Astrocyte of the spinal cord (primary cell): ENCODE measurements at regions not wholly inside any gene's neighbourhood (a gene's known extent, or its start where the extent isn't known, plus 50 kb on each side); places are given as distances from the start of the nearest gene placed in this dataset.

Experiments used
- DNase-seq: peaks from one replicate; pipeline ENCODE4 v3.0.0; 2011; ENCODE audit warnings: low read depth, low spot score
- H3K4me3 ChIP-seq: 2 replicates; pipeline ENCODE4 v1.5.1; 2011; ENCODE audit warnings: low read depth, mild to moderate bottlenecking, low read length, moderate library complexity
- CTCF ChIP-seq: IDR thresholded peaks from 2 replicates; pipeline ENCODE4 v1.5.1; 2012; ENCODE audit warnings: low read depth, mild to moderate bottlenecking, low read length, inconsistent platforms
- in situ Hi-C: cut with HindIII; loops from 2 replicates; pipeline ENCODE4 v1.10.0; 2017; ENCODE audit warnings: low sequenced_read_pairs

GRCh38 chr5:87829217-87829551, 416.5 kb upstream of the CCNH start:
- TF ChIP-seq CTCF: no peak
- in situ Hi-C loops: no loop called here
- DNase-seq: peak; percentile 93
- no peak overlapping the region for H3K4me3 ChIP-seq

- TF ChIP-seq CTCF: no peak
These were observed 416.0 kb upstream of the CCNH start for GRCh38 chr5:87828545-87829216.

GRCh38 chr5:87827539-87827938, 414.8 kb upstream of the CCNH start:
- no peak overlapping the region for H3K4me3 ChIP-seq
- in situ Hi-C loops: no loop called here
- DNase-seq: peak; percentile 68
- TF ChIP-seq CTCF: no peak

More at GRCh38 chr5:87828545-87829216, 416.0 kb upstream of the CCNH start:
- no peak for DNase-seq
- in situ Hi-C loops: no loop called here
- H3K4me3 ChIP-seq: no peak overlapping the region

GRCh38 chr5:87826507-87826906, 413.8 kb upstream of the CCNH start:
- H3K4me3 ChIP-seq: no peak overlapping the region
- no peak for TF ChIP-seq CTCF
- DNase-seq: no peak
- in situ Hi-C loops: no loop called here

- no peak for TF ChIP-seq CTCF
- DNase-seq: no peak
- no peak overlapping the region for H3K4me3 ChIP-seq
- in situ Hi-C loops: no loop called here
These were observed 412.9 kb upstream of the CCNH start for GRCh38 chr5:87825583-87825982.

- TF ChIP-seq CTCF: no peak
- in situ Hi-C loops: no loop called here
- no peak overlapping the region for H3K4me3 ChIP-seq
- no peak for DNase-seq
These were observed 395.1 kb upstream of the CCNH start for GRCh38 chr5:87807783-87808182.
